ENCODE measurements at regions not wholly inside any gene's neighbourhood (a gene's known extent, or its start where the extent isn't known, plus 50 kb on each side); places are given as distances from the start of the nearest gene placed in this dataset.

DNA sequence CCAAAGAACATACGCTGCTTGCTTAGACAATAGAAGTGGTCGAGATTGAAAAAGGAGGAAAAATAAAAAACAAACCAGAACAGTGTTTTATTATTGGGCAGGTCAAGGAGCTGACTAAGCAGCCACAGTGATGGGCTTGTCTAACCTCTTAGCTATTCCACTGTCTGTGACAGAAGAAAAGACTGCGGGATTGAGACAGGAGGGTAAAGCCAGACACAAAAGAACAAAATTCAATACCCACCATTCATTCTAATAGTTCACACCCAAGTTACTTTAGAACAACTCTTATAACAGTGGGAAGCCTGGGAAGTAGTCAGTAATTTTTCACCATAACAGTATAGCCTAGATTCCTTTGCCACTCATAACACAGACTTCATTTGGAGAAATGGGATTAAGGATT, 435.4 kb downstream of the MFSD1 start:
- CTCF ChIA-PET, result interaction anchor here (1.4 to 1.9 kb wide), 2 partner anchors 23 to 320 kb away, joined by 5 to 6 read pairs; no protein-coding TSS in a partner anchor
- TF ChIP-seq, protein P1, sequence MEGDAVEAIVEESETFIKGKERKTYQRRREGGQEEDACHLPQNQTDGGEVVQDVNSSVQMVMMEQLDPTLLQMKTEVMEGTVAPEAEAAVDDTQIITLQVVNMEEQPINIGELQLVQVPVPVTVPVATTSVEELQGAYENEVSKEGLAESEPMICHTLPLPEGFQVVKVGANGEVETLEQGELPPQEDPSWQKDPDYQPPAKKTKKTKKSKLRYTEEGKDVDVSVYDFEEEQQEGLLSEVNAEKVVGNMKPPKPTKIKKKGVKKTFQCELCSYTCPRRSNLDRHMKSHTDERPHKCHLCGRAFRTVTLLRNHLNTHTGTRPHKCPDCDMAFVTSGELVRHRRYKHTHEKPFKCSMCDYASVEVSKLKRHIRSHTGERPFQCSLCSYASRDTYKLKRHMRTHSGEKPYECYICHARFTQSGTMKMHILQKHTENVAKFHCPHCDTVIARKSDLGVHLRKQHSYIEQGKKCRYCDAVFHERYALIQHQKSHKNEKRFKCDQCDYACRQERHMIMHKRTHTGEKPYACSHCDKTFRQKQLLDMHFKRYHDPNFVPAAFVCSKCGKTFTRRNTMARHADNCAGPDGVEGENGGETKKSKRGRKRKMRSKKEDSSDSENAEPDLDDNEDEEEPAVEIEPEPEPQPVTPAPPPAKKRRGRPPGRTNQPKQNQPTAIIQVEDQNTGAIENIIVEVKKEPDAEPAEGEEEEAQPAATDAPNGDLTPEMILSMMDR (IDR thresholded peaks at IDR 0.05; ENCODE audit: insufficient read depth, low read length, missing control alignments), result no peak
- POLR2A ChIA-PET, result no interaction called here
- no peak for DNase-seq (ENCODE audit: low read depth, low spot score)
- no peak overlapping the region for H3K4me3 ChIP-seq (ENCODE audit: low read depth, low read length)

DNA sequence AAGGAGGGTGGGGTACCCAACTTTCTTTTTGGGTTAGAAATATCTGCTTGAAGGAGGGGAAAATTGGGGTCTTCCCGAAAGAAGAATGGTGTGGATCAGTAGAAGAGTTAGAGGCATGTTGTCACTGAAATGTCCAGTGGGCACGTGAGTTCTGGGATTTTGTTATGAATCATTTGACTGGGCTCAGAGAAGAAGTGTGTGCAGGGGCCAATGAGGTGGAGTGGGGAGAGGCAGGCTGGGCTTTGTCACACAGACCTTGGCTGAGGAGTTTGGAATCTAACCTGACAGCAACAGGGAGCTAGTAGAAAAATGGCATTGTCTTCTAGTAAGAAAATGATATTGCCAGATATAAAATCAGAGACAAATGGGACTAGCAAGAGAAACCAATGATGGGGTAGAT, 436.8 kb downstream of the MFSD1 start:
- ChIA-PET CTCF (interaction anchor here (1.0 to 1.4 kb wide), 3 partner anchors 10 to 18 kb away, joined by 3 to 11 read pairs (median 4); no protein-coding TSS in a partner anchor), POLR2A (interaction anchor here (1.2 kb wide), 1 partner anchor 437 kb away, joined by 3 read pairs; the partner anchor contains the start of gene MFSD1)
- no peak overlapping the region for H3K4me3 ChIP-seq (ENCODE audit: low read depth, low read length)
- no peak for DNase-seq (ENCODE audit: low read depth, low spot score)
- TF ChIP-seq, protein P1 (IDR thresholded peaks at IDR 0.05; ENCODE audit: insufficient read depth, low read length, missing control alignments), result no peak

DNA sequence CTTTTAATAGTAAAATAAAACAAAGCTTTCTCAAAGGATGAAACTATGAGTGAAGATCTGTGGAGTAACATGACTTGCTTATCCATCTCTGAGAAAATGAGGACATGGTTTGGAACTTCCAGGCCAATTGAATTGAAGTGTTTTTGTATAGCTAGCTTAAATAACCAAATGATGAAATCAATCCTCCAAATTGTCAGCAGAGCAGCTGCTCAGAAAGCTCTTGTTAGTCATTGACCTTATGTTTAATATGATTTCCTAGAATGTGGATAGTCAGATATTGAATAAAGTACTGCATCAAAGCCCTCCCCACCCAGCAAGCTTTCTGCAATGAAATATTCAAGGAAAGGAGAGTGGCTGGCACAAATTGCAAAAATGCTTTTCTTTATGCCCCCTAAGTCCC, 437.2 kb downstream of the MFSD1 start:
- H3K4me3 ChIP-seq (ENCODE audit: low read depth, low read length), result no peak overlapping the region
- ChIA-PET CTCF (interaction anchor here (1.0 to 1.4 kb wide), 3 partner anchors 9 to 17 kb away, joined by 3 to 11 read pairs (median 4); no protein-coding TSS in a partner anchor), POLR2A (interaction anchor here (1.0 to 1.2 kb wide), 2 partner anchors 69 to 437 kb away, joined by 3 read pairs; partner anchors contain the start of gene MFSD1)
- DNase-seq (ENCODE audit: low read depth, low spot score), result no peak
- TF ChIP-seq, protein P1 (IDR thresholded peaks at IDR 0.05; ENCODE audit: insufficient read depth, low read length, missing control alignments), result no peak

DNA sequence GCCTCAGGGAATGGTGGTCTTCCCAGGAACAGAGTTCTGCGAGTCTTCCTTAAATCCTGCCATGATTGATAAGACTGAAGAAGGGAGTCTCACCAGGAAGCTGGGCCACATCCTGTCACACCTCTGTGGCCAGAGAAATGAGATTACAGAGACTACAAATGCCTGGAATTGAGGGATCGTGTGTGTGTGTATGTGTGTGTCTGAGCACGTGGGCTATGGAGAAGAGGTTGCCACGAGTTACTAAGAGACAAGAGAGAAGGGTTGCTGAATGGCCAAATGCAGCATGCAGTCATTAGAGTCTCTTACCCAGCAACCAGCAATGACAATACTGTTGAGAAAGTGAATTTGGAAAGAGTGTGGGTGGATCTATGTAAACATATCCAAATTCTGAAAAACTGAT, 443.1 kb downstream of the MFSD1 start:
- TF ChIP-seq, protein P1 (IDR thresholded peaks at IDR 0.05; ENCODE audit: insufficient read depth, low read length, missing control alignments), result no peak
- CTCF ChIA-PET, result interaction anchor here (1.5 kb wide), 1 partner anchor 13 kb away, joined by 3 read pairs; no protein-coding TSS in a partner anchor
- no peak for DNase-seq (ENCODE audit: low read depth, low spot score)
- POLR2A ChIA-PET, result no interaction called here
- H3K4me3 ChIP-seq (ENCODE audit: low read depth, low read length), result no peak overlapping the region

DNA sequence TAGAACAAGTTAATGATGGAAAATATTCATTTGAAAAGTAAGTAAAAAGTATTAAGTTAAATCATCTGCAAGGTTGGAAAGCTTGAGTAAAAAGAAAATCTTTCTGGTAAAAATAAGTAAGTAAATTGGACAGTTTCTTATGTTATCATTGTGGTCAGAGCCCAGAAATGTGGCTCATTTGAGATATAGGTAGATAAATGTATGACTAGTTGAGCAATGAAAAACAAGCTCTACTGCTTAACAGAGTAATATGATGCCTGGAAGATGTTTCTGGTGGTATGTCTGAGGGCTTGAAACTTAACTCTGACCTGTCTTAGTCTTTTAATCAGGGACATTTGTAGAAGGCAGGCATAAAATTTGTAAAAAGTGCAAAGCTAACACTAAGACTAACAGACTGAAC, 444.0 kb downstream of the MFSD1 start:
- H3K4me3 ChIP-seq (ENCODE audit: low read depth, low read length), result no peak overlapping the region
- TF ChIP-seq, protein P1 (IDR thresholded peaks at IDR 0.05; ENCODE audit: insufficient read depth, low read length, missing control alignments), result no peak
- DNase-seq (ENCODE audit: low read depth, low spot score), result no peak
- ChIA-PET CTCF (interaction anchor here (0.7 to 18.2 kb wide), 8 partner anchors 10 to 454 kb away, joined by 3 to 376 read pairs (median 3); no protein-coding TSS in a partner anchor), POLR2A (interaction anchor here (1.1 kb wide), 1 partner anchor 444 kb away, joined by 6 read pairs; the partner anchor contains the start of gene MFSD1)

DNA sequence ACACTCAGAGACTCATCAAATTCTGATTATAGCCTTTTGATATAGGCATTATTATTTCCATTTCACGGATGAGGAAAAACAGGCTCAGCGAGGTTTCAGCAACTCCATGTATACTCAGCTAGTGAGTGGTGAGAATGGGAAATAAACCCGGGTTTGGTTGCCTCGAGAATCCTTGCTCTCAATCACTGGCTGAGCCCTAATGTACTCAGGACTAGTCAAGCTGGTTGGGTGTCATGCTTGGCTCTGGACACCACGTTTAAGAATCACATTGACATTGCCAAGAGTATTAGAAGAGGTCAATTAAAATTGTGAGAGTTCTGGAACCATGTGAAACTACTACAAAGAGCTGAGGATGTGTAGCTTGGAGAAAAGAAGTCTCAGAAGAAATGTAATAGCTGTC, 444.5 kb downstream of the MFSD1 start:
- ChIA-PET CTCF (interaction anchor here (1.1 to 18.2 kb wide), 7 partner anchors 10 to 455 kb away, joined by 3 to 376 read pairs (median 3); no protein-coding TSS in a partner anchor), POLR2A (interaction anchor here (1.1 kb wide), 1 partner anchor 445 kb away, joined by 6 read pairs; the partner anchor contains the start of gene MFSD1)
- H3K4me3 ChIP-seq (ENCODE audit: low read depth, low read length), result no peak overlapping the region
- DNase-seq (ENCODE audit: low read depth, low spot score), result no peak
- TF ChIP-seq, protein P1 (IDR thresholded peaks at IDR 0.05; ENCODE audit: insufficient read depth, low read length, missing control alignments), result no peak

All from AG04449 (cell line).